ENCODE measurements at regions not wholly inside any gene's neighbourhood (a gene's known extent, or its start where the extent isn't known, plus 50 kb on each side); places are given as distances from the start of the nearest gene placed in this dataset.

GRCh38 chr5:142531977-142532780 is 153.7 kb downstream of the FGF1 start:
- TF ChIP-seq CTCF (IDR thresholded peaks at IDR 0.05; ENCODE audit: insufficient read depth, low read length, poor library complexity, severe bottlenecking), result no peak
- H3K4me3 ChIP-seq (ENCODE audit: low read depth, low read length), result no peak overlapping the region
- no peak for DNase-seq (ENCODE audit: low read depth)
- H3K27me3 ChIP-seq (ENCODE audit: control insufficient read depth, insufficient read depth, low read length), result no peaks in the 10 kb centered on the region
- no peaks in the 10 kb centered on the region for H3K36me3 ChIP-seq (ENCODE audit: control insufficient read depth, insufficient read depth, low read length)

GRCh38 chr5:142530904-142531303 is 155.0 kb downstream of the FGF1 start:
- TF ChIP-seq CTCF (IDR thresholded peaks at IDR 0.05; ENCODE audit: insufficient read depth, low read length, poor library complexity, severe bottlenecking), result no peak
- Histone ChIP-seq H3K4me3 (ENCODE audit: low read depth, low read length) (no peak overlapping the region), H3K27me3 (ENCODE audit: control insufficient read depth, insufficient read depth, low read length) (no peaks in the 10 kb centered on the region)

GRCh38 chr5:142529626-142530278 is 156.1 kb downstream of the FGF1 start:
- TF ChIP-seq CTCF (IDR thresholded peaks at IDR 0.05; ENCODE audit: insufficient read depth, low read length, poor library complexity, severe bottlenecking), result no peak
- no peaks in the 10 kb centered on the region for H3K27me3 ChIP-seq (ENCODE audit: control insufficient read depth, insufficient read depth, low read length)
- no peak overlapping the region for H3K4me3 ChIP-seq (ENCODE audit: low read depth, low read length)
- no peaks in the 10 kb centered on the region for H3K36me3 ChIP-seq (ENCODE audit: control insufficient read depth, insufficient read depth, low read length)
- DNase-seq (ENCODE audit: low read depth), result no peak

More at GRCh38 chr5:142530904-142531303, 155.0 kb downstream of the FGF1 start:
- DNase-seq (ENCODE audit: low read depth), result no peak
- H3K36me3 ChIP-seq (ENCODE audit: control insufficient read depth, insufficient read depth, low read length), result no peaks in the 10 kb centered on the region

- Histone ChIP-seq H3K4me3 (ENCODE audit: low read depth, low read length) (no peak overlapping the region), H3K27me3 (ENCODE audit: control insufficient read depth, insufficient read depth, low read length) (no peaks in the 10 kb centered on the region), H3K36me3 (ENCODE audit: control insufficient read depth, insufficient read depth, low read length) (no peaks in the 10 kb centered on the region)
- no peak for DNase-seq (ENCODE audit: low read depth)
- TF ChIP-seq CTCF (IDR thresholded peaks at IDR 0.05; ENCODE audit: insufficient read depth, low read length, poor library complexity, severe bottlenecking), result no peak
Observed at GRCh38 chr5:142527664-142528295, 158.1 kb downstream of the FGF1 start.

- H3K27me3 ChIP-seq (ENCODE audit: control insufficient read depth, insufficient read depth, low read length), result no peaks in the 10 kb centered on the region
- TF ChIP-seq CTCF (IDR thresholded peaks at IDR 0.05; ENCODE audit: insufficient read depth, low read length, poor library complexity, severe bottlenecking), result no peak
- H3K4me3 ChIP-seq (ENCODE audit: low read depth, low read length), result no peak overlapping the region
- DNase-seq (ENCODE audit: low read depth), result no peak
- H3K36me3 ChIP-seq (ENCODE audit: control insufficient read depth, insufficient read depth, low read length), result no peaks in the 10 kb centered on the region
Observed at GRCh38 chr5:142527234-142527633, 158.7 kb downstream of the FGF1 start.

All from kidney epithelial cell (primary cell).